Bronchial epithelial cell (primary cell): ENCODE measurements at regions not wholly inside any gene's neighbourhood (a gene's known extent, or its start where the extent isn't known, plus 50 kb on each side); places are given as distances from the start of the nearest gene placed in this dataset.

Source experiments
- DNase-seq: peaks from one replicate; pipeline ENCODE4 v3.0.0-alpha.2; 2010; ENCODE audit warnings: low read depth
- FAIRE-seq: peaks from 2 replicates; lab custom pipeline; 2011; peaks lifted over from hg19 to GRCh38; lab: Jason Lieb, UNC
- H3K27me3 ChIP-seq: 2 replicates; pipeline ENCODE4 v1.5.1; 2011; ENCODE audit warnings: low read length; ENCODE audit not compliant: control insufficient read depth, insufficient read depth
- H3K36me3 ChIP-seq: 2 replicates; pipeline ENCODE4 v1.5.1; 2011; ENCODE audit warnings: low read length; ENCODE audit not compliant: control insufficient read depth, insufficient read depth
- H3K4me3 ChIP-seq: 2 replicates; pipeline ENCODE4 v1.5.1; 2011; ENCODE audit warnings: mild to moderate bottlenecking, low read depth, low read length, control low read depth
- TF ChIP-seq, protein P1 (sequence below): IDR thresholded peaks from 2 replicates; pipeline ENCODE4 v1.5.1; 2011; ENCODE audit warnings: mild to moderate bottlenecking, moderate library complexity, low read length, control low read depth, inconsistent platforms; ENCODE audit not compliant: insufficient read depth, severe bottlenecking

DNA sequence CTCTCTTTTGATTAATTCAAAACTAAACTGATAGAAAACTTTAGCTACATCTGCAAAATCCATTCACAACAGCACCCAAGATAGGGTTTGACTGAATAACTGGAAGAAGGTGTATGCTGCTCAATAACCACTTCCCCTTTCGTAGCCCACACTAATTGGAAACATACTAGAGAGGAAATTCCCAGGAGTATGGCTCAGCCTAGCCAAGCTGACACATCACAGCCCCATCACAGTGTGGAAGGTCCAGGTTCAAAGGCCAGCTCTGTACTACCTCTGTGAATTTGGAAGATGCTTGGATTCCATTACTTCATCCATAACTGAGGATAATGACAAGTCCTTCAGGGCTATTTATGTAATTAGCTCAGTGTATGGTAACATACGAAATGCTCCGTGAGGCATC, 185.4 kb downstream of the FBXO15 start:
- DNase-seq: no peak
- no peak for FAIRE-seq

DNA sequence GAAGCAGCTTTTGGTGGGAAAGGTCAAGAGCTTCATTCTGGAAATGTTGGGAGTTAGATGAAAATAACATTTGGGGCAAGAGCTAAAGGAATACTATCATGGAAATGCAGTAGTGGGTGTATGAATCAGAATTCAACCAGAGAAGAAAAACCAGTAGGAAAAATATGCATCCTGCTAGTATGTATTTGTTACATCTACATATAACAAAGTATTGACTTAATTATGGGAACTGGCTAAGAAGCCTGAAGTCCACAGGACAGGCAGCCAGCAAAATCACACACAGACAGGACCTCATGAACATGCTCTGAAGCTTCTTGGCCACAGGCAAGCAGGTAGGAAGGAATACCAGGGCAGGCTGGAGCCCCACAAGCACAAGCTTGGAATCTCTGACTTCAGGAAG, 185.8 kb downstream of the FBXO15 start:
- TF ChIP-seq, protein P1, sequence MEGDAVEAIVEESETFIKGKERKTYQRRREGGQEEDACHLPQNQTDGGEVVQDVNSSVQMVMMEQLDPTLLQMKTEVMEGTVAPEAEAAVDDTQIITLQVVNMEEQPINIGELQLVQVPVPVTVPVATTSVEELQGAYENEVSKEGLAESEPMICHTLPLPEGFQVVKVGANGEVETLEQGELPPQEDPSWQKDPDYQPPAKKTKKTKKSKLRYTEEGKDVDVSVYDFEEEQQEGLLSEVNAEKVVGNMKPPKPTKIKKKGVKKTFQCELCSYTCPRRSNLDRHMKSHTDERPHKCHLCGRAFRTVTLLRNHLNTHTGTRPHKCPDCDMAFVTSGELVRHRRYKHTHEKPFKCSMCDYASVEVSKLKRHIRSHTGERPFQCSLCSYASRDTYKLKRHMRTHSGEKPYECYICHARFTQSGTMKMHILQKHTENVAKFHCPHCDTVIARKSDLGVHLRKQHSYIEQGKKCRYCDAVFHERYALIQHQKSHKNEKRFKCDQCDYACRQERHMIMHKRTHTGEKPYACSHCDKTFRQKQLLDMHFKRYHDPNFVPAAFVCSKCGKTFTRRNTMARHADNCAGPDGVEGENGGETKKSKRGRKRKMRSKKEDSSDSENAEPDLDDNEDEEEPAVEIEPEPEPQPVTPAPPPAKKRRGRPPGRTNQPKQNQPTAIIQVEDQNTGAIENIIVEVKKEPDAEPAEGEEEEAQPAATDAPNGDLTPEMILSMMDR: no peak
- Histone ChIP-seq H3K36me3 (no peaks in the 10 kb centered on the region), H3K27me3 (no peaks in the 10 kb centered on the region), H3K4me3 (no peak overlapping the region)
- DNase-seq (no peak), FAIRE-seq (no peak)

More for the DNA sequence above, 185.4 kb downstream of the FBXO15 start:
- H3K4me3 ChIP-seq: no peak overlapping the region
- no peaks in the 10 kb centered on the region for H3K27me3 ChIP-seq
- no peaks in the 10 kb centered on the region for H3K36me3 ChIP-seq
- TF ChIP-seq, protein P1: no peak

DNA sequence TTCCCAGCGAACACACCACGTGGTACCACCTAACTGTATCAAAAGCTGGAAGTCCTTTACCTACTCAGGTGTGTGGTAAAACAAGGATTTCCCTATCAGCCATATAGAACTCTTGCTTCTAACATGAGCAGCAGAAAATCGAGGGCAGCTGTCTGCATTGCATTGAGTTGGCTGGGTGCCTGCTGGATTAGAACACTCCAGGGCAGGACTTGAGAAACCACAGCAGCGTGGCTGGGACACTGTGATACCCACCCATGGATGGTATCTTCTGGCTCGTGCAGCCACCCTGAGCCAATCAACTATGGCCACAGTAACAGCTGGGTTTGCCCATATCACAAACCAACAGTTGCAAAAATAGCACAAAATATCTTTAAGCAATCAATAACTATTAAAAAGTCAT, 188.3 kb downstream of the FBXO15 start:
- H3K36me3 ChIP-seq: no peaks in the 10 kb centered on the region
- no peak for DNase-seq
- no peaks in the 10 kb centered on the region for H3K27me3 ChIP-seq
- TF ChIP-seq, protein P1: no peak
- no peak overlapping the region for H3K4me3 ChIP-seq
- FAIRE-seq: no peak

DNA sequence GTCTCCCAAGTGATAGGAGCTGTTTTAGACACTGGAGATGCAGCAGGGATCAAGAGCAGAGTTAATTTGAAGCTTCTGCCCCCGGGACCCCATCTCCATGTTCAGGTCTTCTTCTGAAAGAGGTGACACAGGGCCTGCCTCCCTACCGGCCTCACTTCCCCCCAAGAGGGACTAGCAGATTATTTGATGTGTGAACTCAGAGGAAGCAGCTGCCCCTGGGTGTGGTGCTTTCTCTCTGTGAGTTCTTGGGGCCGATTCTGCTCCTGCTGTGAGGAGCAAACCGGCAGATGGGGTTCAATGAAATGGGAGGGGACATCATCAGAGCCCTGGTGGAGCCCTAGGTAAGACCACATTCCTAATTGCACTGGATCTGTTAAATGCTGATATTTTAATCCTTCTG, 193.4 kb downstream of the FBXO15 start:
- TF ChIP-seq, protein P1: no peak
- DNase-seq (no peak), FAIRE-seq (no peak)
- Histone ChIP-seq H3K36me3 (no peaks in the 10 kb centered on the region), H3K27me3 (no peaks in the 10 kb centered on the region), H3K4me3 (no peak overlapping the region)

DNA sequence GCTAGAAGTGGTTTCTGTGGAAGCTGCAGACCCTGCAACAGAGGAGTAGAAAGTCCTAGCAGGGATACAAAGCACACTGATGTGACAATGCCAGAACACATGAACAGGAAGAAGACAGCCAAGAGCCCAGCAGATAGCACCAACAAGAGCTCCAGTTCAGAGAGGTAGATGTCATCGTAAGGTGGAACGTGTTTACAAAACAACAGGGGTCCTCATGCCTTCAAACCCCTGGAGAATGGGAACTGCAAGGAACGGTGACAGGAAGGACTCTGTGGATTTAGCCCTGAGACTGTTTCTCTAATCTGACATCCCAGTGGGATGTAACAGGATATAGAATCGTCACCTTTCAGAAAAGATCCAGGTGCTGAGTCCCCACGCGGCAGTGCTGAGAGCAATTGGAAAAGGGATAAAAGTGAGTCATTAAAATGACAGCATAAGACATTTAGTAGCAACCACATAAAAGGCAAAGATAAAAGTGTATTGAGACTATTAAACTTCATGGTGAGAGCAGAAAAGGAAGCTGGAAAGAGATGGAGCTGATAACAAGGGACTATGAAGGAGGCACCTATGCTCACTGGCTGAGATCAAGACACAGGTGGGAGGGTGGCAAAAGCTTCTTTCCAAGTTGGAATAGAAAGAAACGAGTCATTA, 195.2 kb downstream of the FBXO15 start:
- DNase-seq: no peak
- Histone ChIP-seq H3K4me3 (no peak overlapping the region), H3K27me3 (no peaks in the 10 kb centered on the region), H3K36me3 (no peaks in the 10 kb centered on the region)
- TF ChIP-seq, protein P1: no peak
- peak; percentile 75 for FAIRE-seq
